HCT116 (cell line): ENCODE measurements at regions not wholly inside any gene's neighbourhood (a gene's known extent, or its start where the extent isn't known, plus 50 kb on each side); places are given as distances from the start of the nearest gene placed in this dataset.

Source experiments
- ATAC-seq: fragments of 200-7000 bp; cut with Tn5 transposase; 2 replicates; pipeline ENCODE4 v1.9.1; 2020; ENCODE audit warnings: mild to moderate bottlenecking, moderate library complexity
- BruUV-seq: library from RNA; stranded (reverse); fragments of 400-500 nt; replicated peaks from 2 replicates; lab custom pipeline; 2021; lab: Mats Ljungman, UMichigan
- CTCF ChIA-PET: fragments of 300-600 bp; sonication (Branson Sonifier 250); formaldehyde crosslinking; loops from one replicate; lab custom pipeline; 2021; ENCODE audit warnings: antibody characterized with exemption; lab: Charles Lee
- POLR2A ChIA-PET: fragments of 300-600, 350-600 bp; sonication (Branson Sonifier 250); formaldehyde crosslinking; loops from one replicate; lab custom pipeline; 2021; ENCODE audit warnings: antibody characterized with exemption; lab: Charles Lee
- RAD21 ChIA-PET, 2 experiments: fragments of 300-600 bp; sonication (Branson Sonifier 250); formaldehyde crosslinking; loops; one replicate each; lab custom pipeline; 2023; ENCODE audit warnings: low total read pairs in 2 of 2; ENCODE audit not compliant: uncharacterized antibody in 2 of 2, unreplicated experiment in 2 of 2, low non-redundant PET in 1 of 2; lab: Charles Lee
- DNase-seq: peaks from one replicate; pipeline ENCODE4 v3.0.0-alpha.2; 2010; ENCODE audit warnings: low read depth, low spot score
- H2AFZ ChIP-seq: fragments of 200-600 bp; shearing (Covaris generic), sonication (generic); 2 replicates; pipeline ENCODE4 v1.6.1; 2017; ENCODE audit warnings: low read depth, mixed run types, mixed read lengths, antibody characterized with exemption, low read length; ENCODE audit not compliant: poor library complexity, severe bottlenecking
- H3K27ac ChIP-seq: 2 replicates; pipeline ENCODE4 v1.5.1; 2012; ENCODE audit warnings: low read depth, low read length
- H3K27me3 ChIP-seq: fragments of 200-600 bp; sonication (generic); 2 replicates; pipeline ENCODE4 v1.6.1; 2016; ENCODE audit warnings: mixed run types, low read length, mixed read lengths; ENCODE audit not compliant: insufficient read depth
- H3K36me3 ChIP-seq, 2 experiments: fragments of 200-500 bp in 1 of 2; fragments of 200-600 bp in 1 of 2; sonication (Bioruptor generic) in 1 of 2; sonication (generic) in 1 of 2; 2 replicates each; pipeline versions ENCODE4 v1.5.1 to v1.6.1; 2014 to 2016; ENCODE audit warnings: low read length in 2 of 2, inconsistent platforms in 1 of 2, mixed read lengths in 1 of 2, mixed run types in 1 of 2; ENCODE audit not compliant: insufficient read depth in 2 of 2, control insufficient read depth in 1 of 2
- H3K4me1 ChIP-seq, 2 experiments: fragments of 200-600 bp in 1 of 2; sonication (generic) in 1 of 2; 2 replicates each; pipeline versions ENCODE4 v1.5.1 to v1.6.1; 2012 to 2017; ENCODE audit warnings: low read length in 2 of 2, inconsistent platforms in 1 of 2, mild to moderate bottlenecking in 1 of 2, mixed read lengths in 1 of 2, mixed run types in 1 of 2, moderate library complexity in 1 of 2; ENCODE audit not compliant: insufficient read depth in 2 of 2, control insufficient read depth in 1 of 2
- H3K4me2 ChIP-seq: fragments of 200-600 bp; sonication (generic); 2 replicates; pipeline ENCODE4 v1.6.1; 2017; ENCODE audit warnings: mixed run types, low read length, mixed read lengths
- H3K4me3 ChIP-seq, 2 experiments: fragments of 200-600 bp in 1 of 2; sonication (generic) in 1 of 2; replicated peaks in 1 of 2; 2 replicates each; pipeline ENCODE4 v1.5.1; 2011 to 2016; ENCODE audit warnings: low read length in 2 of 2, control low read depth in 1 of 2, low read depth in 1 of 2, mild to moderate bottlenecking in 1 of 2, mixed read lengths in 1 of 2, mixed run types in 1 of 2
- H3K79me2 ChIP-seq: fragments of 200-600 bp; sonication (generic); 2 replicates; pipeline ENCODE4 v1.6.1; 2017; ENCODE audit warnings: mild to moderate bottlenecking, mixed run types, low read length, moderate library complexity, mixed read lengths; ENCODE audit not compliant: insufficient read depth
- H3K9ac ChIP-seq: fragments of 200-600 bp; sonication (generic); 2 replicates; pipeline ENCODE4 v1.6.1; 2016; ENCODE audit warnings: low read length, mixed read lengths
- H3K9me2 ChIP-seq: fragments of 200-600 bp; sonication (generic), shearing (Covaris generic); 2 replicates; pipeline ENCODE4 v1.6.1; 2017; ENCODE audit warnings: mixed run types, mild to moderate bottlenecking, moderate library complexity; ENCODE audit not compliant: insufficient read depth
- H3K9me3 ChIP-seq, 2 experiments: fragments of 200-500 bp in 1 of 2; fragments of 200-600 bp in 1 of 2; sonication (Bioruptor generic) in 1 of 2; sonication (generic) in 1 of 2; 2 replicates each; pipeline ENCODE4 v1.6.1; 2014 to 2017; ENCODE audit warnings: low read length in 2 of 2, mixed read lengths in 2 of 2, inconsistent platforms in 1 of 2, low read depth in 1 of 2, mild to moderate bottlenecking in 1 of 2, mixed run types in 1 of 2, moderate library complexity in 1 of 2; ENCODE audit not compliant: control insufficient read depth in 1 of 2, insufficient read depth in 1 of 2
- H4K20me1 ChIP-seq: fragments of 200-600 bp; sonication (generic), shearing (Covaris generic); 2 replicates; pipeline ENCODE4 v1.6.1; 2017; ENCODE audit warnings: mixed run types, mild to moderate bottlenecking, moderate library complexity; ENCODE audit not compliant: insufficient read depth
- CBX3 ChIP-seq: IDR thresholded peaks from 2 replicates; pipeline ENCODE4 v1.6.1; 2012; ENCODE audit warnings: low read depth
- CTCF ChIP-seq, 3 experiments: fragments of 200-600 bp in 1 of 3; sonication (generic) in 1 of 3; IDR thresholded peaks in 2 of 3; conservative IDR thresholded peaks in 1 of 3; 2 replicates each; pipeline ENCODE4 v1.5.1; 2012 to 2017; ENCODE audit warnings: low read depth in 2 of 3, low read length in 2 of 3, antibody characterized with exemption in 1 of 3, borderline replicate concordance in 1 of 3, control low read depth in 1 of 3, mild to moderate bottlenecking in 1 of 3, mixed read lengths in 1 of 3, mixed run types in 1 of 3, moderate library complexity in 1 of 3; ENCODE audit not compliant: insufficient read depth in 1 of 3
- EGR1 ChIP-seq: IDR thresholded peaks from 2 replicates; pipeline ENCODE4 v1.6.1; 2012; ENCODE audit warnings: low read depth
- ELF1 ChIP-seq: IDR thresholded peaks from 2 replicates; pipeline ENCODE4 v1.6.1; 2012; ENCODE audit warnings: low read depth, borderline replicate concordance
- EZH2 ChIP-seq: fragments of 200-600 bp; sonication (generic); IDR thresholded peaks from 2 replicates; pipeline ENCODE4 v1.6.1; 2017; ENCODE audit warnings: antibody characterized with exemption, mixed run types
- FOSL1 ChIP-seq: IDR thresholded peaks from 2 replicates; pipeline ENCODE4 v1.6.1; 2012; ENCODE audit warnings: low read depth
- POLR2AphosphoS5 ChIP-seq: IDR thresholded peaks from 2 replicates; pipeline ENCODE4 v1.6.1; 2011; ENCODE audit warnings: mild to moderate bottlenecking, low read depth, low read length, moderate library complexity
- REST ChIP-seq: IDR thresholded peaks from 2 replicates; pipeline ENCODE4 v1.6.1; 2012; ENCODE audit warnings: low read depth
- SRF ChIP-seq: IDR thresholded peaks from 2 replicates; pipeline ENCODE4 v1.6.1; 2012; ENCODE audit warnings: low read depth
- TCF7L2 ChIP-seq: IDR thresholded peaks from 2 replicates; pipeline ENCODE4 v1.7.0; 2011; ENCODE audit warnings: borderline replicate concordance, inconsistent platforms; ENCODE audit not compliant: insufficient read depth, insufficient read length; ENCODE audit errors: extremely low read depth
- YY1 ChIP-seq: IDR thresholded peaks from 2 replicates; pipeline ENCODE4 v1.6.1; 2011; ENCODE audit warnings: low read length, low read depth, moderate library complexity, mild to moderate bottlenecking; ENCODE audit not compliant: insufficient replicate concordance; ENCODE audit errors: extremely low read depth
- ZBTB33 ChIP-seq: IDR thresholded peaks from 2 replicates; pipeline ENCODE4 v1.6.1; 2011; ENCODE audit warnings: mild to moderate bottlenecking, low read length, moderate library complexity; ENCODE audit not compliant: insufficient replicate concordance; ENCODE audit errors: extremely low read depth
- ZFX ChIP-seq: fragments of 450-650 bp; IDR thresholded peaks from 2 replicates; pipeline ENCODE4 v1.6.1; 2017
- intact Hi-C: fragments of 100-400 bp; cut with micrococcal nuclease; formaldehyde crosslinking; loops from 2 replicates; pipeline ENCODE4 v1.10.0; 2022

GRCh38 chr1:221022331-221022730 is 143.1 kb downstream of the HLX start:
- intact Hi-C loops = no loop called here
- ChIA-PET CTCF (no interaction called here), RAD21 (no interaction called here), POLR2A (no interaction called here)
- no TSS peak for BruUV-seq
- no peaks in the 10 kb centered on the region for H3K4me1 ChIP-seq
- H3K4me2 ChIP-seq = no peak overlapping the region
- ATAC-seq (no peak), DNase-seq (no peak)
- H3K9ac ChIP-seq = no peak overlapping the region
- no peak overlapping the region for H3K27ac ChIP-seq
- H3K27me3 ChIP-seq = no peaks in the 10 kb centered on the region
- H3K36me3 ChIP-seq = no peaks in the 10 kb centered on the region
- H3K4me3 ChIP-seq = no peak overlapping the region
- no peaks in the 10 kb centered on the region for H3K9me3 ChIP-seq
- no peak overlapping the region for H2AFZ ChIP-seq
- H3K79me2 ChIP-seq = no peaks in the 10 kb centered on the region
- H4K20me1 ChIP-seq = no peaks in the 10 kb centered on the region
- TF ChIP-seq SRF (no peak), ZFX (no peak), TCF7L2 (no peak), EGR1 (no peak)
- no peaks in the 10 kb centered on the region for H3K9me2 ChIP-seq

- ChIA-PET RAD21 (no interaction called here), CTCF (no interaction called here), POLR2A (no interaction called here)
- Histone ChIP-seq H3K4me2 (no peak overlapping the region), H3K79me2 (no peaks in the 10 kb centered on the region), H3K27ac (no peak overlapping the region), H3K4me1 (no peaks in the 10 kb centered on the region), H3K27me3 (no peaks in the 10 kb centered on the region), H3K4me3 (no peak overlapping the region), H2AFZ (no peak overlapping the region), H3K9me2 (no peaks in the 10 kb centered on the region), H4K20me1 (no peaks in the 10 kb centered on the region), H3K9ac (no peak overlapping the region), H3K36me3 (no peaks in the 10 kb centered on the region), H3K9me3 (no peaks in the 10 kb centered on the region)
- BruUV-seq = no TSS peak
- TF ChIP-seq POLR2AphosphoS5 (no peak), ELF1 (no peak), EGR1 (no peak), CBX3 (no peak), FOSL1 (no peak), YY1 (no peak), REST (no peak), CTCF (IDR thresholded peaks at IDR 0.05 in 2 of 3, conservative IDR thresholded peaks at IDR 0.05 in 1 of 3; ENCODE audit: borderline replicate concordance in 1 of 3, insufficient read depth in 1 of 3, low read depth in 2 of 3, low read length in 2 of 3) (no peak), EZH2 (no peak), ZFX (no peak), ZBTB33 (no peak), SRF (no peak)
- ATAC-seq (no peak), DNase-seq (no peak)
- intact Hi-C loops = no loop called here
These were observed 144.2 kb downstream of the HLX start for GRCh38 chr1:221023482-221023881.
